PFSK-1 (cell line): ENCODE measurements at regions not wholly inside any gene's neighbourhood (a gene's known extent, or its start where the extent isn't known, plus 50 kb on each side); places are given as distances from the start of the nearest gene placed in this dataset.

ENCODE experiments used
- POLR2AphosphoS5 ChIP-seq: IDR thresholded peaks from 2 replicates; pipeline ENCODE4 v1.6.1; 2012; ENCODE audit warnings: low read depth, mild to moderate bottlenecking, control low read depth, low read length, moderate library complexity
- TAF1 ChIP-seq: IDR thresholded peaks from 2 replicates; pipeline ENCODE4 v1.6.1; 2012; ENCODE audit warnings: low read length, control low read depth, borderline replicate concordance; ENCODE audit not compliant: insufficient read depth
- TF ChIP-seq, protein P1 (sequence below), 2 experiments: IDR thresholded peaks; 2 replicates each; pipeline versions ENCODE4 v1.6.1 to v1.8.0; 2011 to 2012; ENCODE audit warnings: low read depth in 2 of 2, low read length in 2 of 2, control low read depth in 1 of 2, inconsistent platforms in 1 of 2, mild to moderate bottlenecking in 1 of 2, moderate library complexity in 1 of 2; ENCODE audit not compliant: insufficient read depth in 1 of 2

DNA sequence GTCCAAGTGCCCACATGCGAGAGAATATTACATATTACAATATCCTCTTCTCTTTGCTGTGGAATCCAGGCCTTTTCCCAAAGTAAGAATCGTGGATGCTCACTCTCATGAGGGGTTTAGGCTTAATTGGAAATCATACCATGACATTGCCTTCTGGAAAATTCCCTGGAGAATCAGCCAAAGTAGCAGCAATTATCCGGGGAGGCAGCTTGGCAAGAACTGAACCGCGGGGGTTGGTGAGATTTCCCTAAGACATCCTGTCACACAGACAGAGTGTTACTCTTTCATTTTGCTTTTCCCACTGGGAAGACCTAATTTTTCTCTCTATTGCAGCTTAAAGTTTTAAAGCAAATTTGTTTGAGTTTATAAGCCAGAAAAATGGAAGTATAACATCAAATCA is 463.6 kb upstream of the DPP6 start:
- no peak for TF ChIP-seq POLR2AphosphoS5
- TF ChIP-seq, protein P1, sequence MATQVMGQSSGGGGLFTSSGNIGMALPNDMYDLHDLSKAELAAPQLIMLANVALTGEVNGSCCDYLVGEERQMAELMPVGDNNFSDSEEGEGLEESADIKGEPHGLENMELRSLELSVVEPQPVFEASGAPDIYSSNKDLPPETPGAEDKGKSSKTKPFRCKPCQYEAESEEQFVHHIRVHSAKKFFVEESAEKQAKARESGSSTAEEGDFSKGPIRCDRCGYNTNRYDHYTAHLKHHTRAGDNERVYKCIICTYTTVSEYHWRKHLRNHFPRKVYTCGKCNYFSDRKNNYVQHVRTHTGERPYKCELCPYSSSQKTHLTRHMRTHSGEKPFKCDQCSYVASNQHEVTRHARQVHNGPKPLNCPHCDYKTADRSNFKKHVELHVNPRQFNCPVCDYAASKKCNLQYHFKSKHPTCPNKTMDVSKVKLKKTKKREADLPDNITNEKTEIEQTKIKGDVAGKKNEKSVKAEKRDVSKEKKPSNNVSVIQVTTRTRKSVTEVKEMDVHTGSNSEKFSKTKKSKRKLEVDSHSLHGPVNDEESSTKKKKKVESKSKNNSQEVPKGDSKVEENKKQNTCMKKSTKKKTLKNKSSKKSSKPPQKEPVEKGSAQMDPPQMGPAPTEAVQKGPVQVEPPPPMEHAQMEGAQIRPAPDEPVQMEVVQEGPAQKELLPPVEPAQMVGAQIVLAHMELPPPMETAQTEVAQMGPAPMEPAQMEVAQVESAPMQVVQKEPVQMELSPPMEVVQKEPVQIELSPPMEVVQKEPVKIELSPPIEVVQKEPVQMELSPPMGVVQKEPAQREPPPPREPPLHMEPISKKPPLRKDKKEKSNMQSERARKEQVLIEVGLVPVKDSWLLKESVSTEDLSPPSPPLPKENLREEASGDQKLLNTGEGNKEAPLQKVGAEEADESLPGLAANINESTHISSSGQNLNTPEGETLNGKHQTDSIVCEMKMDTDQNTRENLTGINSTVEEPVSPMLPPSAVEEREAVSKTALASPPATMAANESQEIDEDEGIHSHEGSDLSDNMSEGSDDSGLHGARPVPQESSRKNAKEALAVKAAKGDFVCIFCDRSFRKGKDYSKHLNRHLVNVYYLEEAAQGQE (IDR thresholded peaks at IDR 0.05; ENCODE audit: insufficient read depth in 1 of 2, low read depth in 2 of 2, low read length in 2 of 2) = no peak
- no peak for TF ChIP-seq TAF1
